ENCODE measurements at regions not wholly inside any gene's neighbourhood (a gene's known extent, or its start where the extent isn't known, plus 50 kb on each side); places are given as distances from the start of the nearest gene placed in this dataset.

GRCh38 chr2:12637754-12638153 lies 79.0 kb upstream of the TRIB2 start:
- no peak for TF ChIP-seq ZNF274 (IDR thresholded peaks at IDR 0.05; ENCODE audit: low read depth, low read length)
- no peak for TF ChIP-seq SUZ12 (IDR thresholded peaks at IDR 0.05; ENCODE audit: extremely low read depth, insufficient read depth, insufficient read length)
